SU-DHL-6 (cell line): ENCODE measurements at regions not wholly inside any gene's neighbourhood (a gene's known extent, or its start where the extent isn't known, plus 50 kb on each side); places are given as distances from the start of the nearest gene placed in this dataset.

Experiments
- EZH2phosphoT487 ChIP-seq: fragments of 200-600 bp; sonication (generic), shearing (Covaris generic); conservative IDR thresholded peaks from 2 replicates; pipeline ENCODE4 v1.6.1; 2018; ENCODE audit warnings: mild to moderate bottlenecking, antibody characterized with exemption, low read length, moderate library complexity, mixed read lengths
- TF ChIP-seq, protein P1 (sequence below): fragments of 200-600 bp; sonication (generic); IDR thresholded peaks from one replicate; pipeline ENCODE4 v1.5.1; 2017; ENCODE audit warnings: antibody characterized with exemption, mild to moderate bottlenecking, low read length, moderate library complexity; ENCODE audit not compliant: insufficient read depth, poor library complexity, severe bottlenecking

DNA sequence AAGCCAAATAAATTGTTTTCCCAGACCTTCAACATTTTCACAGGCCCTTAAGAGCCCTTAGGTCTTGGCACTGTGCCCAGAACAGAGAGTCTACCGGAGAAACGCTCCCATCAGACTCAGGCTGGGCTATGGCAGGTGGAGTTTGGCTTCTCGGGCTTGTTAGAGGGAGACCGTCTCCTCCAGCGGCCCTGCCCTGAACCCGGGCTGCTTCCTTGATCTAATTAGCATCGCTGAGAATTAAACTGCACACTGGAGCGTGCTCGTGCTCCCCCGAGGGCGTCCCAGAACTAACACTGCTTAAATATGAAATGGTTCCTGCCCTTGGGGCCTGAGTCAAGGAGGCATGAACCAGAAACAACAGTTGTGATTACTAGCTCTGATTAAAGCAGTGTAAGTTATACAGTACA lies 634.4 kb downstream of the MATN1 start:
- TF ChIP-seq, protein P1, sequence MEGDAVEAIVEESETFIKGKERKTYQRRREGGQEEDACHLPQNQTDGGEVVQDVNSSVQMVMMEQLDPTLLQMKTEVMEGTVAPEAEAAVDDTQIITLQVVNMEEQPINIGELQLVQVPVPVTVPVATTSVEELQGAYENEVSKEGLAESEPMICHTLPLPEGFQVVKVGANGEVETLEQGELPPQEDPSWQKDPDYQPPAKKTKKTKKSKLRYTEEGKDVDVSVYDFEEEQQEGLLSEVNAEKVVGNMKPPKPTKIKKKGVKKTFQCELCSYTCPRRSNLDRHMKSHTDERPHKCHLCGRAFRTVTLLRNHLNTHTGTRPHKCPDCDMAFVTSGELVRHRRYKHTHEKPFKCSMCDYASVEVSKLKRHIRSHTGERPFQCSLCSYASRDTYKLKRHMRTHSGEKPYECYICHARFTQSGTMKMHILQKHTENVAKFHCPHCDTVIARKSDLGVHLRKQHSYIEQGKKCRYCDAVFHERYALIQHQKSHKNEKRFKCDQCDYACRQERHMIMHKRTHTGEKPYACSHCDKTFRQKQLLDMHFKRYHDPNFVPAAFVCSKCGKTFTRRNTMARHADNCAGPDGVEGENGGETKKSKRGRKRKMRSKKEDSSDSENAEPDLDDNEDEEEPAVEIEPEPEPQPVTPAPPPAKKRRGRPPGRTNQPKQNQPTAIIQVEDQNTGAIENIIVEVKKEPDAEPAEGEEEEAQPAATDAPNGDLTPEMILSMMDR, result no peak
- TF ChIP-seq EZH2phosphoT487, result no peak
